Esophagus muscularis mucosa (tissue), 3 donors: ENCODE measurements at regions not wholly inside any gene's neighbourhood (a gene's known extent, or its start where the extent isn't known, plus 50 kb on each side); places are given as distances from the start of the nearest gene placed in this dataset.

Experiments used
- POLR2A ChIP-seq: fragments of 450-650 bp; IDR thresholded peaks from one replicate; pipeline ENCODE4 v1.6.1; 2017; ENCODE audit warnings: antibody characterized with exemption, moderate library complexity, mild to moderate bottlenecking, low read depth
- TF ChIP-seq, protein P1 (sequence below), 3 experiments: fragments of 200-600 bp in 2 of 3; fragments of 450-650 bp in 1 of 3; sonication (generic) in 2 of 3; IDR thresholded peaks; one replicate each; pipeline ENCODE4 v1.5.1; 2017 to 2019; ENCODE audit warnings: antibody characterized with exemption in 3 of 3, mild to moderate bottlenecking in 2 of 3, moderate library complexity in 1 of 3

DNA sequence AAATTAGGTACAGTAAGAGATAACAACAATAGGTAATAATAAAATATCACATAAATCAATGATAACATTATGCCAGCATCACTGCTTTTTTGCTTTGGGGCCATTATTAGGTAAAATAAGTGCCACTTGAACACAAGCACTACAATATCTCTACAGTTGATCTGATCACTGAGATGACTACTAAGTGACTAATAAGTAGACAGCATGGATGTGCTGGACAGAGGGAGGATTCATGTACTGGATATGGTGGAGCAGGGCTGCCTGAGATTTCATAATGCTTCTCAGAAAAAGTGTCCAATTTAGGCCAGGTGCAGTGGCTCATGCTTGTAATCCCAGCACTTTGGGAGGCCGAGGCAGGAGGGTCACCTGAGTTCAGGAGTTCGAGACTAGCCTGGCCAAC is 137.8 kb upstream of the IL1RAPL2 start:
- TF ChIP-seq, protein P1, sequence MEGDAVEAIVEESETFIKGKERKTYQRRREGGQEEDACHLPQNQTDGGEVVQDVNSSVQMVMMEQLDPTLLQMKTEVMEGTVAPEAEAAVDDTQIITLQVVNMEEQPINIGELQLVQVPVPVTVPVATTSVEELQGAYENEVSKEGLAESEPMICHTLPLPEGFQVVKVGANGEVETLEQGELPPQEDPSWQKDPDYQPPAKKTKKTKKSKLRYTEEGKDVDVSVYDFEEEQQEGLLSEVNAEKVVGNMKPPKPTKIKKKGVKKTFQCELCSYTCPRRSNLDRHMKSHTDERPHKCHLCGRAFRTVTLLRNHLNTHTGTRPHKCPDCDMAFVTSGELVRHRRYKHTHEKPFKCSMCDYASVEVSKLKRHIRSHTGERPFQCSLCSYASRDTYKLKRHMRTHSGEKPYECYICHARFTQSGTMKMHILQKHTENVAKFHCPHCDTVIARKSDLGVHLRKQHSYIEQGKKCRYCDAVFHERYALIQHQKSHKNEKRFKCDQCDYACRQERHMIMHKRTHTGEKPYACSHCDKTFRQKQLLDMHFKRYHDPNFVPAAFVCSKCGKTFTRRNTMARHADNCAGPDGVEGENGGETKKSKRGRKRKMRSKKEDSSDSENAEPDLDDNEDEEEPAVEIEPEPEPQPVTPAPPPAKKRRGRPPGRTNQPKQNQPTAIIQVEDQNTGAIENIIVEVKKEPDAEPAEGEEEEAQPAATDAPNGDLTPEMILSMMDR (IDR thresholded peaks at IDR 0.05): no peak
- no peak for TF ChIP-seq POLR2A
